ENCODE measurements at regions not wholly inside any gene's neighbourhood (a gene's known extent, or its start where the extent isn't known, plus 50 kb on each side); places are given as distances from the start of the nearest gene placed in this dataset.

DNA sequence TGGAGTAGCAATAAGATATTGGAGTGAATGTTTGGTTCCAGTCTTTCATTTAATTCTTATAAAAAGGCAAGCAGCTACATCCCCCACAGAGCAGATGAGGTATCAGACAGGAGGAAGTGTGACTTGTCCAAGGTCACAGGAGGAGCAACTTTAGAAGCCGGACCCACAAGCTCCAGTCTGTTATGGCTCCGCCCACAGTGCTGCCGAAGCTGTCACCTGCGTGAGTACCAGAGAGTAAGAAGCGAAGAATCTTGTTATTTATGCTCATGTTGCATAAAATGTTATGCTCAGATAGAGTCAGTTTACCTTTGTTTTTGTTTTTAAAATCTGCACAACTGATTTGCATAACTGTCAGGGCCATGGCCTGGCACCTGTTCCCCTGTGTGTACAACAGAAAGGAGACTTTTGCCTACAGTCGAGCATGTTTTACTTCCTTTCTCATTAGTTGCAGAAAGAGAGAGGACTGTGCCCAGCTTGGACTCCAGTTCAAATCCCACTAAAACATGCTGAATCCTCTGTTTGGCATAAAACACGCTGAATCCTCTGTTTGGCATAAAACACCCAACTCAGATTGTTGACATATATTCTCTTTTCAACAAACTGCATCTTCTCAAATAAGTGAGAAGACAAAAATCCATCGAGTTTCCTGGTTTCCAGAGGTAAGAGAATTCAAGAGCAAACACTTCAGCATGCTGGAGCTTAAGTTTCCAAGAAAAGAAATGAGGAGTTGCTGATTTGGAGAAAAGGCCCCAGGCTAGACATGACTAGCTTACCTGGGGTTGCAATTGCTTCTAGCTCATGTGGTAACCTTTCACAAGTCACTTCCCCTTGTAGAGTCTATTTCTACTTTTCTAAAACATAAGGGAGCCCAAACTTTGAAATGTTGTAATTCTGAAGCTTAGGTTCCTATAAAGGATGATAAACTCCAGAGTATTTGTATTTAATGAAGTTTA lies 409.8 kb upstream of the ZMIZ1 start:
- TF ChIP-seq, protein P1, sequence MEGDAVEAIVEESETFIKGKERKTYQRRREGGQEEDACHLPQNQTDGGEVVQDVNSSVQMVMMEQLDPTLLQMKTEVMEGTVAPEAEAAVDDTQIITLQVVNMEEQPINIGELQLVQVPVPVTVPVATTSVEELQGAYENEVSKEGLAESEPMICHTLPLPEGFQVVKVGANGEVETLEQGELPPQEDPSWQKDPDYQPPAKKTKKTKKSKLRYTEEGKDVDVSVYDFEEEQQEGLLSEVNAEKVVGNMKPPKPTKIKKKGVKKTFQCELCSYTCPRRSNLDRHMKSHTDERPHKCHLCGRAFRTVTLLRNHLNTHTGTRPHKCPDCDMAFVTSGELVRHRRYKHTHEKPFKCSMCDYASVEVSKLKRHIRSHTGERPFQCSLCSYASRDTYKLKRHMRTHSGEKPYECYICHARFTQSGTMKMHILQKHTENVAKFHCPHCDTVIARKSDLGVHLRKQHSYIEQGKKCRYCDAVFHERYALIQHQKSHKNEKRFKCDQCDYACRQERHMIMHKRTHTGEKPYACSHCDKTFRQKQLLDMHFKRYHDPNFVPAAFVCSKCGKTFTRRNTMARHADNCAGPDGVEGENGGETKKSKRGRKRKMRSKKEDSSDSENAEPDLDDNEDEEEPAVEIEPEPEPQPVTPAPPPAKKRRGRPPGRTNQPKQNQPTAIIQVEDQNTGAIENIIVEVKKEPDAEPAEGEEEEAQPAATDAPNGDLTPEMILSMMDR (conservative IDR thresholded peaks at IDR 0.05 in 1 of 2, IDR thresholded peaks at IDR 0.05 in 1 of 2; ENCODE audit: low read depth in 1 of 2, low read length in 2 of 2) = no peak
- no peak for TF ChIP-seq EZH2 (IDR thresholded peaks at IDR 0.05; ENCODE audit: low read length, missing control alignments)
